Sigmoid colon (tissue), 6 donors: ENCODE measurements at regions not wholly inside any gene's neighbourhood (a gene's known extent, or its start where the extent isn't known, plus 50 kb on each side); places are given as distances from the start of the nearest gene placed in this dataset.

Source experiments
- DNase-seq: peaks from one replicate; pipeline ENCODE4 v3.0.0-alpha.2; 2019
- H3K27ac ChIP-seq, 4 donors: fragments of 200-600 bp; sonication (generic); one replicate each; pipeline ENCODE4 v1.5.1; 2016 to 2019; ENCODE audit warnings: mild to moderate bottlenecking in 1 of 4
- H3K27me3 ChIP-seq, 3 donors: fragments of 200-600 bp; sonication (generic); one replicate each; pipeline ENCODE4 v1.5.1; 2019; ENCODE audit warnings: mild to moderate bottlenecking in 1 of 3
- H3K36me3 ChIP-seq, 4 donors: fragments of 200-600 bp; sonication (generic); one replicate each; pipeline ENCODE4 v1.5.1; 2016 to 2019
- H3K4me1 ChIP-seq, 4 donors: fragments of 200-600 bp; sonication (generic); one replicate each; pipeline ENCODE4 v1.5.1; 2017 to 2019
- H3K4me3 ChIP-seq, 4 donors: fragments of 200-600 bp; sonication (generic); one replicate each; pipeline ENCODE4 v1.5.1; 2017 to 2019; ENCODE audit warnings: mild to moderate bottlenecking in 2 of 4, moderate library complexity in 1 of 4
- H3K9me3 ChIP-seq, 4 donors: fragments of 200-600 bp in 3 of 4; sonication (generic) in 3 of 4; one replicate each; pipeline versions ENCODE4 v1.5.1 to v1.6.1; 2013 to 2019
- CTCF ChIP-seq, 4 experiments: fragments of 450-650 bp in 3 of 4; fragments of 200-600 bp in 1 of 4; IDR thresholded peaks; one replicate each; pipeline ENCODE4 v1.5.1; 2016 to 2019; ENCODE audit warnings: antibody characterized with exemption in 4 of 4, mild to moderate bottlenecking in 3 of 4, moderate library complexity in 2 of 4
- EP300 ChIP-seq, 4 donors: sonication (generic); formaldehyde crosslinking; IDR thresholded peaks; one replicate each; pipeline ENCODE4 v1.6.1; 2017; ENCODE audit warnings: antibody characterized with exemption in 4 of 4
- POLR2A ChIP-seq, 2 donors: fragments of 450-650 bp; IDR thresholded peaks; one replicate each; pipeline ENCODE4 v1.6.1; 2016; ENCODE audit warnings: antibody characterized with exemption in 2 of 2, mild to moderate bottlenecking in 2 of 2, moderate library complexity in 2 of 2
- POLR2AphosphoS5 ChIP-seq, 4 donors: sonication (generic); formaldehyde crosslinking; IDR thresholded peaks; one replicate each; pipeline ENCODE4 v1.6.1; 2017; ENCODE audit warnings: antibody characterized with exemption in 4 of 4
- WGBS, 2 donors: extraction: QIAGEN DNeasy Blood & Tissue Kit; methylation state at CpG; one replicate each; pipeline ENCODE4 v1.1.7; 2013; 5-methylcytosine and 5-hydroxymethylcytosine counted together
- intact Hi-C: fragments of 100-400 bp; cut with DNase I; formaldehyde crosslinking; loops from one replicate; pipeline ENCODE4 v1.15.1; 2023
- donor health status: healthy with polysubstance abuse.
- donor health status: healthy.

- H3K4me3 ChIP-seq: no peak overlapping the region
- no peaks in the 10 kb centered on the region for H3K36me3 ChIP-seq
- DNase-seq: no peak
- H3K27ac ChIP-seq: no peak overlapping the region
- intact Hi-C loops: no loop called here
- no peaks in the 10 kb centered on the region for H3K27me3 ChIP-seq
- peaks cover 0 to 9% (median 2%) of the 10 kb centered on the region in 4 donors for H3K4me1 ChIP-seq
- 72 to 79% methylated on average over 9 of the region's 9 CpGs for WGBS, 2 donors
- H3K9me3 ChIP-seq: no peaks in the 10 kb centered on the region
- no peak for TF ChIP-seq POLR2A (IDR thresholded peaks at IDR 0.05)
- no peak for TF ChIP-seq POLR2AphosphoS5 (IDR thresholded peaks at IDR 0.05)
- no peak for TF ChIP-seq CTCF (IDR thresholded peaks at IDR 0.05)
- TF ChIP-seq EP300 (IDR thresholded peaks at IDR 0.05): no peak
These were observed 720.9 kb upstream of the TBX3 start for GRCh38 chr12:115404761-115405470.

DNA sequence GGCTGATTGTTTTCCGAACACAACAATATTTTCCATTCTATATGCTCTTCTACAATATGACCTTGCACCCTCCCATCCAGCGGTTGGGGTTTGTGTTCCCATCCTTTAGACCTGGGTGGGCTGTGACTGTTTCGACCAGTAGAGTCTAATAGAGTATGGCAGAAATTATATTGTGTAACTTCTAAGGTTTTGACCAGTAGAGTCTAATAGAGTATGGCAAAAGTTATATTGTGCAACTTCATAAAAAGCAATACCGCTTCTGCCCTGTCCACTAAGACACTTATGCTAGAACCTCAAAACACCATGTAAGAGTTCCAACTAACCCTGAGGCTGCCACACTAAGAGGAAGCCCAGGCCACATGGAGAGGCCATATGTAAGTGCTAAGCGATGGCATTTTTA is 719.7 kb upstream of the TBX3 start:
- H3K9me3 ChIP-seq: no peaks in the 10 kb centered on the region
- H3K27me3 ChIP-seq: no peaks in the 10 kb centered on the region
- no peak for DNase-seq
- intact Hi-C loops: no loop called here
- H3K4me3 ChIP-seq: no peak overlapping the region
- 92 to 93% methylated on average over 5 of the region's 5 CpGs for WGBS, 2 donors
- peaks cover 0 to 9% (median 2%) of the 10 kb centered on the region in 4 donors for H3K4me1 ChIP-seq
- no peak for TF ChIP-seq EP300 (IDR thresholded peaks at IDR 0.05)
- no peak for TF ChIP-seq CTCF (IDR thresholded peaks at IDR 0.05)
- no peak for TF ChIP-seq POLR2AphosphoS5 (IDR thresholded peaks at IDR 0.05)
- no peak for TF ChIP-seq POLR2A (IDR thresholded peaks at IDR 0.05)
- H3K27ac ChIP-seq: no peak overlapping the region
- H3K36me3 ChIP-seq: no peaks in the 10 kb centered on the region

- WGBS, 2 donors: 87 to 89% methylated on average over 2 of the region's 2 CpGs
These were observed 719.3 kb upstream of the TBX3 start for GRCh38 chr12:115403253-115403652.

GRCh38 chr12:115402443-115403180 is 718.6 kb upstream of the TBX3 start:
- DNase-seq: no peak
- Histone ChIP-seq H3K4me3 (no peak overlapping the region), H3K36me3 (no peaks in the 10 kb centered on the region), H3K27me3 (no peaks in the 10 kb centered on the region), H3K27ac (no peak overlapping the region), H3K9me3 (no peaks in the 10 kb centered on the region), H3K4me1 (peaks cover 0 to 9% (median 2%) of the 10 kb centered on the region in 4 donors)
- 83 to 87% methylated on average over 9 of the region's 9 CpGs for WGBS, 2 donors
- intact Hi-C loops: no loop called here
- TF ChIP-seq POLR2A (IDR thresholded peaks at IDR 0.05) (no peak), POLR2AphosphoS5 (IDR thresholded peaks at IDR 0.05) (no peak)

More at GRCh38 chr12:115403253-115403652, 719.3 kb upstream of the TBX3 start:
- TF ChIP-seq CTCF (IDR thresholded peaks at IDR 0.05): no peak
- no peak for TF ChIP-seq EP300 (IDR thresholded peaks at IDR 0.05)
- no peak for TF ChIP-seq POLR2A (IDR thresholded peaks at IDR 0.05)
- no peak for TF ChIP-seq POLR2AphosphoS5 (IDR thresholded peaks at IDR 0.05)
- H3K4me1 ChIP-seq: peaks cover 0 to 9% (median 2%) of the 10 kb centered on the region in 4 donors
- intact Hi-C loops: no loop called here
- H3K9me3 ChIP-seq: no peaks in the 10 kb centered on the region
- no peak overlapping the region for H3K4me3 ChIP-seq
- H3K36me3 ChIP-seq: no peaks in the 10 kb centered on the region
- no peak for DNase-seq
- H3K27me3 ChIP-seq: no peaks in the 10 kb centered on the region
- no peak overlapping the region for H3K27ac ChIP-seq

- no peak for DNase-seq
- no peak overlapping the region for H3K27ac ChIP-seq
- H3K27me3 ChIP-seq: no peaks in the 10 kb centered on the region
- no peak overlapping the region for H3K4me3 ChIP-seq
- intact Hi-C loops: no loop called here
- TF ChIP-seq EP300 (IDR thresholded peaks at IDR 0.05) (no peak), POLR2A (IDR thresholded peaks at IDR 0.05) (no peak), POLR2AphosphoS5 (IDR thresholded peaks at IDR 0.05) (no peak), CTCF (IDR thresholded peaks at IDR 0.05) (no peak)
- WGBS, 2 donors: 78 to 80% methylated on average over 3 of the region's 3 CpGs
- peaks cover 0 to 9% (median 2%) of the 10 kb centered on the region in 4 donors for H3K4me1 ChIP-seq
- H3K36me3 ChIP-seq: no peaks in the 10 kb centered on the region
- peaks cover 0 to 2% (median under 1%) of the 10 kb centered on the region in 4 donors for H3K9me3 ChIP-seq
These were observed 717.8 kb upstream of the TBX3 start for GRCh38 chr12:115401761-115402160.
